ENCODE measurements at regions not wholly inside any gene's neighbourhood (a gene's known extent, or its start where the extent isn't known, plus 50 kb on each side); places are given as distances from the start of the nearest gene placed in this dataset.

- DNase-seq (ENCODE audit: low spot score), result no peak
- Histone ChIP-seq H3K4me3 (no peak overlapping the region), H3K4me1 (no peaks in the 10 kb centered on the region), H3K27ac (no peak overlapping the region), H3K36me3 (no peaks in the 10 kb centered on the region), H3K9me3 (no peaks in the 10 kb centered on the region), H3K27me3 (no peaks in the 10 kb centered on the region)
- no peak for TF ChIP-seq CTCF (IDR thresholded peaks at IDR 0.05)
Observed at GRCh38 chr10:105914432-105914831, 1250.1 kb downstream of the SORCS1 start.

GRCh38 chr10:105908701-105909100, 1255.8 kb downstream of the SORCS1 start:
- no peaks in the 10 kb centered on the region for H3K4me1 ChIP-seq
- H3K27me3 ChIP-seq, result no peaks in the 10 kb centered on the region
- no peaks in the 10 kb centered on the region for H3K36me3 ChIP-seq
- no peak overlapping the region for H3K4me3 ChIP-seq
- no peak for DNase-seq (ENCODE audit: low spot score)
- TF ChIP-seq CTCF (IDR thresholded peaks at IDR 0.05), result no peak
- no peaks in the 10 kb centered on the region for H3K9me3 ChIP-seq
- no peak overlapping the region for H3K27ac ChIP-seq

GRCh38 chr10:105885495-105885894, 1244.4 kb downstream of the SORCS3 start:
- TF ChIP-seq CTCF (IDR thresholded peaks at IDR 0.05), result no peak
- Histone ChIP-seq H3K4me1 (no peaks in the 10 kb centered on the region), H3K36me3 (no peaks in the 10 kb centered on the region), H3K9me3 (peaks cover 0 to 12% of the 10 kb centered on the region in 2 donors), H3K27me3 (no peaks in the 10 kb centered on the region), H3K27ac (no peak overlapping the region), H3K4me3 (no peak overlapping the region)
- DNase-seq (ENCODE audit: low spot score), result no peak

GRCh38 chr10:105879401-105879800, 1238.3 kb downstream of the SORCS3 start:
- no peaks in the 10 kb centered on the region for H3K4me1 ChIP-seq
- no peak for TF ChIP-seq CTCF (IDR thresholded peaks at IDR 0.05)
- H3K4me3 ChIP-seq, result no peak overlapping the region
- no peak overlapping the region for H3K27ac ChIP-seq
- no peaks in the 10 kb centered on the region for H3K9me3 ChIP-seq
- no peaks in the 10 kb centered on the region for H3K36me3 ChIP-seq
- no peaks in the 10 kb centered on the region for H3K27me3 ChIP-seq
- DNase-seq (ENCODE audit: low spot score), result no peak

- Histone ChIP-seq H3K9me3 (peaks cover 5 to 8% of the 10 kb centered on the region in 2 donors), H3K36me3 (no peaks in the 10 kb centered on the region), H3K27ac (no peak overlapping the region), H3K4me1 (no peaks in the 10 kb centered on the region), H3K27me3 (no peaks in the 10 kb centered on the region), H3K4me3 (no peak overlapping the region)
- DNase-seq (ENCODE audit: low spot score), result no peak
- TF ChIP-seq CTCF (IDR thresholded peaks at IDR 0.05), result no peak
Observed at GRCh38 chr10:105875050-105875449, 1234.0 kb downstream of the SORCS3 start.

GRCh38 chr10:105872665-105873064, 1231.6 kb downstream of the SORCS3 start:
- H3K27ac ChIP-seq, result no peak overlapping the region
- no peak for DNase-seq (ENCODE audit: low spot score)

More at GRCh38 chr10:105872665-105873064, 1231.6 kb downstream of the SORCS3 start:
- Histone ChIP-seq H3K4me3 (no peak overlapping the region), H3K36me3 (no peaks in the 10 kb centered on the region), H3K27me3 (no peaks in the 10 kb centered on the region), H3K4me1 (no peaks in the 10 kb centered on the region), H3K9me3 (peaks cover 5 to 8% of the 10 kb centered on the region in 2 donors)
- no peak for TF ChIP-seq CTCF (IDR thresholded peaks at IDR 0.05)

All from right atrium auricular region (tissue), 2 donors.